GM12878 (cell line): ENCODE measurements at regions not wholly inside any gene's neighbourhood (a gene's known extent, or its start where the extent isn't known, plus 50 kb on each side); places are given as distances from the start of the nearest gene placed in this dataset.

Experiments
- ATAC-seq: fragments of 200-7000 bp; cut with Tn5 transposase; 3 replicates; pipeline ENCODE4 v1.9.1; 2020; ENCODE audit warnings: mild to moderate bottlenecking, moderate library complexity
- BruUV-seq: library from RNA; stranded (reverse); fragments of 400-500 nt; replicated peaks from 2 replicates; lab custom pipeline; 2021; lab: Mats Ljungman, UMichigan
- CTCF ChIA-PET: fragments of 300-600 bp; sonication (Branson Sonifier 250); formaldehyde crosslinking; extraction: SDS; loops from one replicate; lab custom pipeline; 2021; ENCODE audit warnings: inconsistent platforms; lab: Yijun Ruan, JAX
- POLR2A ChIA-PET: fragments of 350-600 bp; formaldehyde crosslinking; extraction: SDS; loops from one replicate; lab custom pipeline; 2021; ENCODE audit warnings: inconsistent platforms; lab: Charles Lee
- RAD21 ChIA-PET: fragments of 300-600 bp; sonication (Branson Sonifier 250); formaldehyde crosslinking; loops from one replicate; lab custom pipeline; 2023; ENCODE audit warnings: antibody characterized with exemption; ENCODE audit not compliant: unreplicated experiment; lab: Charles Lee
- SMC1A ChIA-PET: fragments of 300-600 bp; sonication (Branson Sonifier 250); formaldehyde crosslinking; loops from one replicate; lab custom pipeline; 2023; ENCODE audit not compliant: unreplicated experiment, uncharacterized antibody; lab: Charles Lee
- DNase-seq: peaks from one replicate; pipeline ENCODE4 v3.0.0-alpha.2; 2011; ENCODE audit warnings: low read depth, low spot score
- FAIRE-seq: peaks from 3 replicates; lab custom pipeline; 2011; peaks lifted over from hg19 to GRCh38; lab: Jason Lieb, UNC
- H2AFZ ChIP-seq: 2 replicates; pipeline ENCODE4 v1.6.0; 2011; ENCODE audit warnings: low read depth, low read length, control low read depth; ENCODE audit not compliant: control insufficient read depth
- H3K27ac ChIP-seq: 2 replicates; pipeline ENCODE4 v1.5.1; 2011; ENCODE audit warnings: control low read depth; ENCODE audit not compliant: control insufficient read depth, insufficient read depth
- H3K27me3 ChIP-seq, 2 experiments: replicated peaks in 1 of 2; 2 replicates each; pipeline versions ENCODE4 v1.6.0 to v1.6.1; 2011; ENCODE audit warnings: low read length in 1 of 2; ENCODE audit not compliant: control insufficient read depth in 2 of 2, insufficient read depth in 2 of 2
- H3K36me3 ChIP-seq, 2 experiments: 2 replicates each; pipeline ENCODE4 v1.5.1; 2011; ENCODE audit warnings: low read length in 1 of 2; ENCODE audit not compliant: control insufficient read depth in 2 of 2, insufficient read depth in 2 of 2
- H3K4me1 ChIP-seq: 2 replicates; pipeline ENCODE4 v1.6.1; 2011; ENCODE audit warnings: mild to moderate bottlenecking, low read length, moderate library complexity, mixed read lengths; ENCODE audit not compliant: control insufficient read depth, insufficient read depth
- H3K4me2 ChIP-seq: 2 replicates; pipeline ENCODE4 v1.6.0; 2011; ENCODE audit warnings: control low read depth; ENCODE audit not compliant: control insufficient read depth, insufficient read depth
- H3K4me3 ChIP-seq: fragments of 200-600 bp; sonication (generic); 2 replicates; pipeline ENCODE4 v1.5.1; 2016
- H3K79me2 ChIP-seq: 2 replicates; pipeline ENCODE4 v1.6.0; 2011; ENCODE audit warnings: low read length; ENCODE audit not compliant: control insufficient read depth, insufficient read depth
- H3K9ac ChIP-seq: 2 replicates; pipeline ENCODE4 v1.8.0; 2011; ENCODE audit warnings: low read length, control low read depth, mixed read lengths; ENCODE audit not compliant: control insufficient read depth, insufficient read depth
- H3K9me3 ChIP-seq: replicated peaks from 3 replicates; pipeline ENCODE4 v1.5.1; 2011; ENCODE audit warnings: mild to moderate bottlenecking, low read length; ENCODE audit not compliant: control insufficient read depth, insufficient read depth
- H4K20me1 ChIP-seq: 2 replicates; pipeline ENCODE4 v1.6.0; 2011; ENCODE audit not compliant: control insufficient read depth, insufficient read depth
- BHLHE40 ChIP-seq, 2 experiments: fragments of 450-650 bp in 1 of 2; IDR thresholded peaks; 2 replicates each; pipeline ENCODE4 v1.6.1; 2011 to 2017; ENCODE audit warnings: low read depth in 2 of 2, borderline replicate concordance in 1 of 2, improper control_type of control experiment in 1 of 2, low read length in 1 of 2, mild to moderate bottlenecking in 1 of 2
- CTCF ChIP-seq, 3 experiments: IDR thresholded peaks in 2 of 3; conservative IDR thresholded peaks in 1 of 3; 2 replicates each; pipeline ENCODE4 v1.5.1; 2011; ENCODE audit warnings: low read depth in 3 of 3, low read length in 3 of 3, mild to moderate bottlenecking in 3 of 3, control low read depth in 2 of 3, moderate library complexity in 2 of 3, inconsistent platforms in 1 of 3, mixed read lengths in 1 of 3; ENCODE audit not compliant: control insufficient read depth in 2 of 3, insufficient read depth in 1 of 3; ENCODE audit errors: extremely low read depth in 1 of 3
- IKZF2 ChIP-seq, 2 experiments: fragments of 450-650 bp; IDR thresholded peaks; 2 replicates each; pipeline ENCODE4 v1.6.1; 2017; ENCODE audit warnings: mild to moderate bottlenecking in 2 of 2, moderate library complexity in 2 of 2
- MXI1 ChIP-seq: fragments of 150-350 bp; IDR thresholded peaks from 2 replicates; pipeline ENCODE4 v1.6.1; 2011; ENCODE audit warnings: low read depth, mild to moderate bottlenecking, inconsistent platforms, low read length, improper control_type of control experiment
- RAD21 ChIP-seq: IDR thresholded peaks from 2 replicates; pipeline ENCODE4 v1.6.1; 2011; ENCODE audit warnings: mild to moderate bottlenecking, low read depth, low read length, moderate library complexity; ENCODE audit not compliant: insufficient read depth
- SMC3 ChIP-seq: IDR thresholded peaks from 2 replicates; pipeline ENCODE4 v1.6.1; 2011; ENCODE audit warnings: low read length, improper control_type of control experiment, borderline replicate concordance
- SP1 ChIP-seq: IDR thresholded peaks from one replicate; pipeline ENCODE4 v1.6.1; 2011; ENCODE audit warnings: low read depth, low read length
- USF1 ChIP-seq: IDR thresholded peaks from 2 replicates; pipeline ENCODE4 v1.6.1; 2011; ENCODE audit warnings: borderline replicate concordance, low read depth, mild to moderate bottlenecking, moderate library complexity, mixed read lengths, low read length; ENCODE audit not compliant: insufficient read depth; ENCODE audit errors: extremely low read length
- YY1 ChIP-seq: IDR thresholded peaks from 2 replicates; pipeline ENCODE4 v1.6.1; 2011; ENCODE audit warnings: low read depth, mild to moderate bottlenecking, low read length
- ZNF384 ChIP-seq: IDR thresholded peaks from 2 replicates; pipeline ENCODE4 v1.6.1; 2012; ENCODE audit warnings: low read depth, mild to moderate bottlenecking, low read length, improper control_type of control experiment, borderline replicate concordance
- WGBS: methylation state at CpG from one replicate; pipeline ENCODE4 v1.1.6; 2016; ENCODE audit warnings: low lambda C conversion rate; ENCODE audit not compliant: insufficient replicate concordance, insufficient coverage; ENCODE audit errors: missing lambda C conversion rate; 5-methylcytosine and 5-hydroxymethylcytosine counted together
- in situ Hi-C: fragments of 300-500 bp; cut with MboI; formaldehyde crosslinking; loops from 9 replicates; pipeline ENCODE4 v1.14.3; 2018; ENCODE audit warnings: mixed read lengths
- intact Hi-C: fragments of 100-400 bp; cut with micrococcal nuclease; formaldehyde crosslinking; loops from one replicate; pipeline ENCODE4 v1.14.2; 2022; ENCODE audit not compliant: unreplicated experiment
- TF ChIP-seq, protein P1 (sequence below): IDR thresholded peaks from 2 replicates; pipeline ENCODE4 v1.6.1; 2012; ENCODE audit warnings: low read depth, low read length, improper control_type of control experiment
- TF ChIP-seq, protein P2 (sequence below): IDR thresholded peaks from 2 replicates; pipeline ENCODE4 v1.6.1; 2012; ENCODE audit warnings: improper control_type of control experiment, low read depth, low read length; ENCODE audit not compliant: insufficient replicate concordance

- ChIA-PET POLR2A (no interaction called here), CTCF (interaction anchor here (0.6 to 4.4 kb wide), 9 partner anchors 23 to 291 kb away, joined by 3 to 29 read pairs (median 3); no protein-coding TSS in a partner anchor), SMC1A (interaction anchor here (1.0 to 4.4 kb wide), 5 partner anchors 7 to 291 kb away, joined by 3 to 18 read pairs (median 5); no protein-coding TSS in a partner anchor), RAD21 (interaction anchor here (1.0 to 1.4 kb wide), 2 partner anchors 162 to 241 kb away, joined by 3 to 6 read pairs; no protein-coding TSS in a partner anchor)
- H3K36me3 ChIP-seq, result no peaks in the 10 kb centered on the region
- in situ Hi-C loops (loop anchor here (5.0 kb wide), 1 partner anchor 235 kb away; no protein-coding TSS in a partner anchor), intact Hi-C loops (loop anchor here (1.0 to 5.0 kb wide), 4 partner anchors 110 to 290 kb away; no protein-coding TSS in a partner anchor)
- H3K9ac ChIP-seq, result no peak overlapping the region; the same call in 1 of the 2 replicates
- peak; percentile 86 for FAIRE-seq
- H3K4me1 ChIP-seq, result no peaks in the 10 kb centered on the region
- DNase-seq, result no peak
- H3K27ac ChIP-seq, result no peak overlapping the region
- peak overlapping the region; percentile 67; the same call in 1 of the 2 replicates for H3K4me2 ChIP-seq
- H3K4me3 ChIP-seq, result peak overlapping the region; percentile 42; the same call in 1 of the 2 replicates
- H3K79me2 ChIP-seq, result no peaks in the 10 kb centered on the region
- peak overlapping the region; percentile 81 for H2AFZ ChIP-seq
- no TSS peak for BruUV-seq
- H3K27me3 ChIP-seq, result peaks cover 3 to 22% of the 10 kb centered on the region in 2 experiments; a peak in 3 of 4 replicates
- WGBS, result 22% methylated on average over 22 of the region's 22 CpGs
- H4K20me1 ChIP-seq, result no peaks in the 10 kb centered on the region
- peak; percentile 98 for ATAC-seq
- no peaks in the 10 kb centered on the region; the same call in 2 of the 3 replicates for H3K9me3 ChIP-seq
- peak; percentile 78 for TF ChIP-seq RAD21
- TF ChIP-seq, protein P1, sequence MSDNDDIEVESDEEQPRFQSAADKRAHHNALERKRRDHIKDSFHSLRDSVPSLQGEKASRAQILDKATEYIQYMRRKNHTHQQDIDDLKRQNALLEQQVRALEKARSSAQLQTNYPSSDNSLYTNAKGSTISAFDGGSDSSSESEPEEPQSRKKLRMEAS, result peak; percentile 61; the same call in 1 of the 2 replicates
- TF ChIP-seq ZNF384, result no peak
- TF ChIP-seq IKZF2 (IDR thresholded peaks at IDR 0.05), result no peak
- TF ChIP-seq SMC3, result peak; percentile 80
- TF ChIP-seq CTCF (IDR thresholded peaks at IDR 0.05 in 2 of 3, conservative IDR thresholded peaks at IDR 0.05 in 1 of 3; ENCODE audit: control insufficient read depth in 2 of 3, extremely low read depth in 1 of 3, insufficient read depth in 1 of 3, low read depth in 3 of 3, low read length in 3 of 3), result peak; percentile 81 to 93 (median 86)
- peak; percentile 14 for TF ChIP-seq SP1
- peak; percentile 18; the same call in 1 of the 2 replicates for TF ChIP-seq MXI1
- TF ChIP-seq, protein P2, sequence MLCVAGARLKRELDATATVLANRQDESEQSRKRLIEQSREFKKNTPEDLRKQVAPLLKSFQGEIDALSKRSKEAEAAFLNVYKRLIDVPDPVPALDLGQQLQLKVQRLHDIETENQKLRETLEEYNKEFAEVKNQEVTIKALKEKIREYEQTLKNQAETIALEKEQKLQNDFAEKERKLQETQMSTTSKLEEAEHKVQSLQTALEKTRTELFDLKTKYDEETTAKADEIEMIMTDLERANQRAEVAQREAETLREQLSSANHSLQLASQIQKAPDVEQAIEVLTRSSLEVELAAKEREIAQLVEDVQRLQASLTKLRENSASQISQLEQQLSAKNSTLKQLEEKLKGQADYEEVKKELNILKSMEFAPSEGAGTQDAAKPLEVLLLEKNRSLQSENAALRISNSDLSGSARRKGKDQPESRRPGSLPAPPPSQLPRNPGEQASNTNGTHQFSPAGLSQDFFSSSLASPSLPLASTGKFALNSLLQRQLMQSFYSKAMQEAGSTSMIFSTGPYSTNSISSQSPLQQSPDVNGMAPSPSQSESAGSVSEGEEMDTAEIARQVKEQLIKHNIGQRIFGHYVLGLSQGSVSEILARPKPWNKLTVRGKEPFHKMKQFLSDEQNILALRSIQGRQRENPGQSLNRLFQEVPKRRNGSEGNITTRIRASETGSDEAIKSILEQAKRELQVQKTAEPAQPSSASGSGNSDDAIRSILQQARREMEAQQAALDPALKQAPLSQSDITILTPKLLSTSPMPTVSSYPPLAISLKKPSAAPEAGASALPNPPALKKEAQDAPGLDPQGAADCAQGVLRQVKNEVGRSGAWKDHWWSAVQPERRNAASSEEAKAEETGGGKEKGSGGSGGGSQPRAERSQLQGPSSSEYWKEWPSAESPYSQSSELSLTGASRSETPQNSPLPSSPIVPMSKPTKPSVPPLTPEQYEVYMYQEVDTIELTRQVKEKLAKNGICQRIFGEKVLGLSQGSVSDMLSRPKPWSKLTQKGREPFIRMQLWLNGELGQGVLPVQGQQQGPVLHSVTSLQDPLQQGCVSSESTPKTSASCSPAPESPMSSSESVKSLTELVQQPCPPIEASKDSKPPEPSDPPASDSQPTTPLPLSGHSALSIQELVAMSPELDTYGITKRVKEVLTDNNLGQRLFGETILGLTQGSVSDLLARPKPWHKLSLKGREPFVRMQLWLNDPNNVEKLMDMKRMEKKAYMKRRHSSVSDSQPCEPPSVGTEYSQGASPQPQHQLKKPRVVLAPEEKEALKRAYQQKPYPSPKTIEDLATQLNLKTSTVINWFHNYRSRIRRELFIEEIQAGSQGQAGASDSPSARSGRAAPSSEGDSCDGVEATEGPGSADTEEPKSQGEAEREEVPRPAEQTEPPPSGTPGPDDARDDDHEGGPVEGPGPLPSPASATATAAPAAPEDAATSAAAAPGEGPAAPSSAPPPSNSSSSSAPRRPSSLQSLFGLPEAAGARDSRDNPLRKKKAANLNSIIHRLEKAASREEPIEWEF, result no peak
- TF ChIP-seq BHLHE40 (IDR thresholded peaks at IDR 0.05; ENCODE audit: borderline replicate concordance in 1 of 2, low read depth in 2 of 2, low read length in 1 of 2), result peak; percentile 89 to 91
- peak; percentile 16 for TF ChIP-seq USF1
- TF ChIP-seq YY1, result peak; percentile 45; the same call in 1 of the 2 replicates
These were observed 65.8 kb upstream of the ARMC2 start for GRCh38 chr6:108782179-108783041.
